Neural progenitor cell (in vitro differentiated cells): ENCODE measurements at regions not wholly inside any gene's neighbourhood (a gene's known extent, or its start where the extent isn't known, plus 50 kb on each side); places are given as distances from the start of the nearest gene placed in this dataset.

ENCODE experiments used
- CTCF ChIP-seq: fragments of 200-600 bp; sonication (generic); IDR thresholded peaks from 2 replicates; pipeline ENCODE4 v1.5.1; 2017; ENCODE audit warnings: antibody characterized with exemption, mild to moderate bottlenecking
- EZH2 ChIP-seq: fragments of 200-600 bp; sonication (generic); IDR thresholded peaks from 2 replicates; pipeline ENCODE4 v1.6.1; 2017; ENCODE audit warnings: antibody characterized with exemption, mild to moderate bottlenecking, moderate library complexity
- EZH2phosphoT487 ChIP-seq: fragments of 200-600 bp; sonication (generic); IDR thresholded peaks from 2 replicates; pipeline ENCODE4 v1.6.1; 2017; ENCODE audit warnings: antibody characterized with exemption

DNA sequence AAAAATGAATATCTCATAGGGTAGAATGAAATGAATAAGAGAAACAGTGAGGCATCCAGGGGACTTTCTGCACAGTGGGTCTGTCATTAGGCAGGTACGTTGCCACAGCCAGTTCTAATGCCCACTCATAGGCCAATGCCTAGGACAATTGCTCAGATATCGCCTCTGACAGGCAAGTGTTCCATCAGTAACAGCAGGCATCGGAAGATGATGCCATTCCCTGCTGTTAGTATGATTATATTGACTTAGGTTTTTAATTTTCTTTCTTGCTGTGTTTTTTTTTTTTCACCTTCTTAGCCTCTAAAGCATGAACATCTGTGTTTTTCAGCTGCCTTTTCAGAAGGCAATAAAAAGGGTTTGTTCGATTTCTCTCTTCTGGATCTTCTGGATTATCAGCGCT is 90.7 kb downstream of the PRL start:
- TF ChIP-seq CTCF, result no peak
- TF ChIP-seq EZH2phosphoT487, result no peak
- no peak for TF ChIP-seq EZH2
